ENCODE measurements at regions not wholly inside any gene's neighbourhood (a gene's known extent, or its start where the extent isn't known, plus 50 kb on each side); places are given as distances from the start of the nearest gene placed in this dataset.

GRCh38 chr18:27619906-27620305 is 434.8 kb upstream of the CHST9 start:
- Histone ChIP-seq H3K27ac (ENCODE audit: low read depth in 2 of 2, low read length in 2 of 2) (no peak overlapping the region), H3K4me1 (ENCODE audit: control insufficient read depth in 2 of 2, insufficient read depth in 2 of 2, low read length in 2 of 2) (no peaks in the 10 kb centered on the region), H3K4me3 (ENCODE audit: low read length in 2 of 2) (no peak overlapping the region), H3K27me3 (ENCODE audit: control insufficient read depth in 2 of 2, insufficient read depth in 2 of 2, low read length in 2 of 2) (no peaks in the 10 kb centered on the region), H3K9ac (ENCODE audit: low read depth in 1 of 2, low read length in 2 of 2) (no peak overlapping the region), H3K36me3 (ENCODE audit: control insufficient read depth in 2 of 2, insufficient read depth in 2 of 2, low read length in 2 of 2) (no peaks in the 10 kb centered on the region), H3K9me3 (ENCODE audit: control insufficient read depth in 2 of 2, low read length in 2 of 2) (no peaks in the 10 kb centered on the region)

GRCh38 chr18:27619090-27619772 is 434.1 kb upstream of the CHST9 start:
- no peak overlapping the region for H3K9ac ChIP-seq (ENCODE audit: low read depth in 1 of 2, low read length in 2 of 2)
- H3K4me3 ChIP-seq (ENCODE audit: low read length in 2 of 2) = no peak overlapping the region
- no peak overlapping the region for H3K27ac ChIP-seq (ENCODE audit: low read depth in 2 of 2, low read length in 2 of 2)
- H3K4me1 ChIP-seq (ENCODE audit: control insufficient read depth in 2 of 2, insufficient read depth in 2 of 2, low read length in 2 of 2) = no peaks in the 10 kb centered on the region
- H3K27me3 ChIP-seq (ENCODE audit: control insufficient read depth in 2 of 2, insufficient read depth in 2 of 2, low read length in 2 of 2) = no peaks in the 10 kb centered on the region
- H3K9me3 ChIP-seq (ENCODE audit: control insufficient read depth in 2 of 2, low read length in 2 of 2) = no peaks in the 10 kb centered on the region
- no peaks in the 10 kb centered on the region for H3K36me3 ChIP-seq (ENCODE audit: control insufficient read depth in 2 of 2, insufficient read depth in 2 of 2, low read length in 2 of 2)

- Histone ChIP-seq H3K36me3 (ENCODE audit: control insufficient read depth in 2 of 2, insufficient read depth in 2 of 2, low read length in 2 of 2) (no peaks in the 10 kb centered on the region), H3K4me3 (ENCODE audit: low read length in 2 of 2) (no peak overlapping the region), H3K9ac (ENCODE audit: low read depth in 1 of 2, low read length in 2 of 2) (no peak overlapping the region), H3K9me3 (ENCODE audit: control insufficient read depth in 2 of 2, low read length in 2 of 2) (no peaks in the 10 kb centered on the region), H3K27ac (ENCODE audit: low read depth in 2 of 2, low read length in 2 of 2) (no peak overlapping the region), H3K4me1 (ENCODE audit: control insufficient read depth in 2 of 2, insufficient read depth in 2 of 2, low read length in 2 of 2) (no peaks in the 10 kb centered on the region), H3K27me3 (ENCODE audit: control insufficient read depth in 2 of 2, insufficient read depth in 2 of 2, low read length in 2 of 2) (no peaks in the 10 kb centered on the region)
Observed at GRCh38 chr18:27616324-27616723, 431.2 kb upstream of the CHST9 start.

- no peaks in the 10 kb centered on the region for H3K27me3 ChIP-seq (ENCODE audit: control insufficient read depth in 2 of 2, insufficient read depth in 2 of 2, low read length in 2 of 2)
Observed at GRCh38 chr18:27614951-27615844, 430.1 kb upstream of the CHST9 start.

DNA sequence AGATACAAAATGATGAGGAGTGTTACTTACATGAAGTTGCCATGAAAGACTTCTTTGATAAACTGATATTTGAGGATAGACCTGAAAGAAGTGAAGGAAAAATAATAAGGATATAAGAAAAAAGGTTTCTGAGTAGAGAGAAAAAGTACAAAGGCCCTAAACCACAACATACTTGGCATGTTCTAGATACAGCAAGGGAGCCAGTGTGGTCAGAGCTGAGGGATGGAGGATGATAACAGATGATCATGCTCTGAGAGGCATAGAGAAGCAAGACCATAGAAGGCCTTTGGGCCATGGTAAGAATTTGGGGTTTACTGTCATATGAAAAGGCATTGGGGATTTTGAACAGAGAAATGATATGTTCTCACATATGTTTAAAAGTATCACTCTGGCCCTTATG is 424.1 kb upstream of the CHST9 start:
- no peak overlapping the region for H3K4me3 ChIP-seq (ENCODE audit: low read length in 2 of 2)
- no peaks in the 10 kb centered on the region for H3K36me3 ChIP-seq (ENCODE audit: control insufficient read depth in 2 of 2, insufficient read depth in 2 of 2, low read length in 2 of 2)
- no peaks in the 10 kb centered on the region for H3K9me3 ChIP-seq (ENCODE audit: control insufficient read depth in 2 of 2, low read length in 2 of 2)
- no peak overlapping the region for H3K27ac ChIP-seq (ENCODE audit: low read depth in 2 of 2, low read length in 2 of 2)
- H3K9ac ChIP-seq (ENCODE audit: low read depth in 1 of 2, low read length in 2 of 2) = no peak overlapping the region
- no peaks in the 10 kb centered on the region for H3K4me1 ChIP-seq (ENCODE audit: control insufficient read depth in 2 of 2, insufficient read depth in 2 of 2, low read length in 2 of 2)
- H3K27me3 ChIP-seq (ENCODE audit: control insufficient read depth in 2 of 2, insufficient read depth in 2 of 2, low read length in 2 of 2) = no peaks in the 10 kb centered on the region

More at GRCh38 chr18:27614951-27615844, 430.1 kb upstream of the CHST9 start:
- Histone ChIP-seq H3K4me1 (ENCODE audit: control insufficient read depth in 2 of 2, insufficient read depth in 2 of 2, low read length in 2 of 2) (no peaks in the 10 kb centered on the region), H3K9me3 (ENCODE audit: control insufficient read depth in 2 of 2, low read length in 2 of 2) (no peaks in the 10 kb centered on the region), H3K27ac (ENCODE audit: low read depth in 2 of 2, low read length in 2 of 2) (no peak overlapping the region), H3K36me3 (ENCODE audit: control insufficient read depth in 2 of 2, insufficient read depth in 2 of 2, low read length in 2 of 2) (no peaks in the 10 kb centered on the region), H3K9ac (ENCODE audit: low read depth in 1 of 2, low read length in 2 of 2) (no peak overlapping the region), H3K4me3 (ENCODE audit: low read length in 2 of 2) (no peak overlapping the region)

DNA sequence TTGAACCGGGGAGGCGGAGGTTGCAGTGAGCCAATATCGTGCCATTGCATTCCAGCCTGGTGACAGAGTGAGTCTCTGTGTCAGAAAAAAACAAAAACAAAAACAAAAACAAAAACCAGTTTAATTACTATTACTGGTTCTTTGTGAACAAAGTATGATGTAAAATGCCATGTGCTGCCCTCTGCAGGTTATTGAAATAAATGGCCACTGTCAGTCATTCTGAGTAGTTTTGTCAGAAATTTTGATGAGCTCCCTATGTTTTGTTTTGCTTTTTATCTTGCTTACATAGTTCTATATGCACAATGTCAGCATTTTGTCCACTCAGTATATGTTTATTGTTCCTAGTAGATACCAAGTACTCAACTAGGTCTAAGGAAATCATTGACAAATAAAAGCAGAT is 423.6 kb upstream of the CHST9 start:
- H3K4me1 ChIP-seq (ENCODE audit: control insufficient read depth in 2 of 2, insufficient read depth in 2 of 2, low read length in 2 of 2) = no peaks in the 10 kb centered on the region
- H3K9me3 ChIP-seq (ENCODE audit: control insufficient read depth in 2 of 2, low read length in 2 of 2) = no peaks in the 10 kb centered on the region
- H3K4me3 ChIP-seq (ENCODE audit: low read length in 2 of 2) = no peak overlapping the region
- no peaks in the 10 kb centered on the region for H3K36me3 ChIP-seq (ENCODE audit: control insufficient read depth in 2 of 2, insufficient read depth in 2 of 2, low read length in 2 of 2)
- H3K9ac ChIP-seq (ENCODE audit: low read depth in 1 of 2, low read length in 2 of 2) = no peak overlapping the region
- no peak overlapping the region for H3K27ac ChIP-seq (ENCODE audit: low read depth in 2 of 2, low read length in 2 of 2)
- H3K27me3 ChIP-seq (ENCODE audit: control insufficient read depth in 2 of 2, insufficient read depth in 2 of 2, low read length in 2 of 2) = no peaks in the 10 kb centered on the region

DNA sequence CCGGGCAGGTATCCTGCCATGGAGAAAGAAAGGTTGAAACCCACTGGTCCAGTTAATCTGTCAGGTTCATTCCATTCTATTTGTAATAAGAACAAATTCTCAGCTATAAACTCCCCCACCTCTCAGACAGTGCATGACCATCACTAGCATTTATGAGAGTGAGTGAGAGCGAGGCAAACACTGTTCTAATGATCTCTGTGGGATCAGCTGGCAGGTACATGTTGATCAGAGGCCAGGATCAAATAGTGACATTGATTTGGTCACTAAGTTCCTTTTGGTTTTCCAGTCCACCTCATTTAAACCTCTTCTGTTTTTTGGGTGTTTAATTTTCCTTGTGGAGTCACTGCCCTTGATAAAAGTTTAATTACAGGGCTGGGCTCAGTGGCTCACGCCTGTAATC is 423.1 kb upstream of the CHST9 start:
- no peaks in the 10 kb centered on the region for H3K36me3 ChIP-seq (ENCODE audit: control insufficient read depth in 2 of 2, insufficient read depth in 2 of 2, low read length in 2 of 2)
- no peaks in the 10 kb centered on the region for H3K4me1 ChIP-seq (ENCODE audit: control insufficient read depth in 2 of 2, insufficient read depth in 2 of 2, low read length in 2 of 2)
- H3K9ac ChIP-seq (ENCODE audit: low read depth in 1 of 2, low read length in 2 of 2) = no peak overlapping the region
- H3K27me3 ChIP-seq (ENCODE audit: control insufficient read depth in 2 of 2, insufficient read depth in 2 of 2, low read length in 2 of 2) = no peaks in the 10 kb centered on the region
- no peak overlapping the region for H3K27ac ChIP-seq (ENCODE audit: low read depth in 2 of 2, low read length in 2 of 2)
- no peaks in the 10 kb centered on the region for H3K9me3 ChIP-seq (ENCODE audit: control insufficient read depth in 2 of 2, low read length in 2 of 2)
- no peak overlapping the region for H3K4me3 ChIP-seq (ENCODE audit: low read length in 2 of 2)

DNA sequence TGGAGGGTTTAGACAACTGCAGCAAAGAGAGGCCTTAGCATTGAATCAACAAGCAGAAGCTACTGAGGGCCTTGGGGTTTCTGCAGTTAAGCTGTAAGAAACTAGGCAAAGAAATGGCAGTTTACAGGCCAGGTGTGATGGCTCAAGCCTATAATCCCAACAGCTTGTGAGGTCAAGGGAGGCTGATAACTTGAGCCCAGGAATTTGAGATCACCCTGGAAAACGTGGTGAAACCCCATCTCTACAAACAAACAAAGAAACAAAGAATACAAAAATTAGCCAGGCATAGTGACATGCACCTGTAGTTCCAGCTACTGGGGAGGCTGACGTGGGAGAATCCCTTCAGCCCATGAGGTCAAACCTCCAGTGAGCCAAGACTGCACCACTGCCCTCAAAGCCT is 421.6 kb upstream of the CHST9 start:
- Histone ChIP-seq H3K9ac (ENCODE audit: low read depth in 1 of 2, low read length in 2 of 2) (no peak overlapping the region), H3K36me3 (ENCODE audit: control insufficient read depth in 2 of 2, insufficient read depth in 2 of 2, low read length in 2 of 2) (no peaks in the 10 kb centered on the region)

DNA sequence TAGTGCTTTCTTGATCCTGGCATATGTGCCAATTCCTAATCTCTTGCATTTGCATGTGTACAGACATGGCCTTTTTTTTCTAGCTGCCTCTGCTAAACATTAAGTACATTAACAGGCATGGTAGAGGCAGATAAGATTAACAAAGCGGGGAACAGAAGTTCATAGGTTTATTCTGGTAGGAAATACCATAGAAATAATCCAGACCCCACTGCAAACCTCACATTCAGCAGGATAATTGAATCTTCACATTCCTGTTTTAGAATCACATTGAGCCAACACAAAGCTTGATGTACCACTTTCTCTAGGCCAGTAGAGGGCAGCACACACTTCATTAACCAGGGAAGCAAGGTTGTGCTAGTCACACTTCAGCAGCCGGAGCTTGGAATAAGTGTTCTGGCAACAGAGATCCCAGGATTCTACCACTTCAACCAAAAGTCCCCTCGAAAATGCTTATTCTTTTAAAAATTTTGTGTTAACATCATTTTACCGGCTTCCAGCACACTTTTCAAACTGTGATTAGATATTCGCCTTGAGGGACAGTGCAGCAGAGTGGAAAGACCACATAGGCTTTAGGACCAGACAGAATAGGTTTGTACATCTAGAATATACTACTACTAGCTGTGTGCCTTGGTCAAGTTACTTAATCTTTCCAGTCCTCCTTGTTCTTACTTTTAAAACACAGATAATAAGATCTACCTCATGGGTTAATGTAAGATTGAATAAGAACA is 420.2 kb upstream of the CHST9 start:
- Histone ChIP-seq H3K4me3 (ENCODE audit: low read length in 2 of 2) (no peak overlapping the region), H3K36me3 (ENCODE audit: control insufficient read depth in 2 of 2, insufficient read depth in 2 of 2, low read length in 2 of 2) (no peaks in the 10 kb centered on the region), H3K4me1 (ENCODE audit: control insufficient read depth in 2 of 2, insufficient read depth in 2 of 2, low read length in 2 of 2) (no peaks in the 10 kb centered on the region), H3K27ac (ENCODE audit: low read depth in 2 of 2, low read length in 2 of 2) (no peak overlapping the region), H3K27me3 (ENCODE audit: control insufficient read depth in 2 of 2, insufficient read depth in 2 of 2, low read length in 2 of 2) (no peaks in the 10 kb centered on the region), H3K9me3 (ENCODE audit: control insufficient read depth in 2 of 2, low read length in 2 of 2) (no peaks in the 10 kb centered on the region), H3K9ac (ENCODE audit: low read depth in 1 of 2, low read length in 2 of 2) (no peak overlapping the region)

More for the DNA sequence above, 421.6 kb upstream of the CHST9 start:
- no peak overlapping the region for H3K4me3 ChIP-seq (ENCODE audit: low read length in 2 of 2)
- no peak overlapping the region for H3K27ac ChIP-seq (ENCODE audit: low read depth in 2 of 2, low read length in 2 of 2)
- H3K27me3 ChIP-seq (ENCODE audit: control insufficient read depth in 2 of 2, insufficient read depth in 2 of 2, low read length in 2 of 2) = no peaks in the 10 kb centered on the region
- H3K4me1 ChIP-seq (ENCODE audit: control insufficient read depth in 2 of 2, insufficient read depth in 2 of 2, low read length in 2 of 2) = no peaks in the 10 kb centered on the region
- no peaks in the 10 kb centered on the region for H3K9me3 ChIP-seq (ENCODE audit: control insufficient read depth in 2 of 2, low read length in 2 of 2)

GRCh38 chr18:27604583-27604982 is 419.5 kb upstream of the CHST9 start:
- Histone ChIP-seq H3K27me3 (ENCODE audit: control insufficient read depth in 2 of 2, insufficient read depth in 2 of 2, low read length in 2 of 2) (no peaks in the 10 kb centered on the region), H3K4me1 (ENCODE audit: control insufficient read depth in 2 of 2, insufficient read depth in 2 of 2, low read length in 2 of 2) (no peaks in the 10 kb centered on the region), H3K27ac (ENCODE audit: low read depth in 2 of 2, low read length in 2 of 2) (no peak overlapping the region), H3K36me3 (ENCODE audit: control insufficient read depth in 2 of 2, insufficient read depth in 2 of 2, low read length in 2 of 2) (no peaks in the 10 kb centered on the region), H3K4me3 (ENCODE audit: low read length in 2 of 2) (no peak overlapping the region), H3K9me3 (ENCODE audit: control insufficient read depth in 2 of 2, low read length in 2 of 2) (no peaks in the 10 kb centered on the region), H3K9ac (ENCODE audit: low read depth in 1 of 2, low read length in 2 of 2) (no peak overlapping the region)

Measured in mucosa of rectum (tissue), 2 donors.